Umbilical cord (tissue), 1 donor: ENCODE measurements at regions not wholly inside any gene's neighbourhood (a gene's known extent, or its start where the extent isn't known, plus 50 kb on each side); places are given as distances from the start of the nearest gene placed in this dataset.
"Not testable (repeated sequence)": the region's sequence is repeated elsewhere in the genome, so short reads cannot be mapped to it uniquely, and the experiment has no call there.

Experiments used
- DNase-seq: peaks from one replicate; pipeline ENCODE4 v3.0.0-alpha.2; 2015; ENCODE audit warnings: low spot score

GRCh38 chr20:4635781-4636180 is 50.5 kb upstream of the PRNP start:
- no peak for DNase-seq

GRCh38 chr20:4635342-4635741 is 50.9 kb upstream of the PRNP start:
- DNase-seq, result no peak

- peak; percentile 80 for DNase-seq
These were observed 52.5 kb upstream of the PRNP start for GRCh38 chr20:4633780-4634179.

GRCh38 chr20:4633379-4633778 is 52.9 kb upstream of the PRNP start:
- no peak for DNase-seq

GRCh38 chr20:4632876-4633275 is 53.4 kb upstream of the PRNP start:
- no peak for DNase-seq

- DNase-seq, result no peak
These were observed 60.0 kb upstream of the PRNP start for GRCh38 chr20:4626228-4626627.

- no peak for DNase-seq
These were observed 60.6 kb upstream of the PRNP start for GRCh38 chr20:4625687-4626086.

- DNase-seq, result not testable (repeated sequence)
These were observed 61.5 kb upstream of the PRNP start for GRCh38 chr20:4624675-4625336.

GRCh38 chr20:4619144-4619543 is 67.1 kb upstream of the PRNP start:
- DNase-seq, result not testable (repeated sequence)

GRCh38 chr20:4617484-4617883 is 68.8 kb upstream of the PRNP start:
- no peak for DNase-seq

- DNase-seq, result no peak
These were observed 69.2 kb upstream of the PRNP start for GRCh38 chr20:4617019-4617418.

GRCh38 chr20:4613718-4614620 is 72.3 kb upstream of the PRNP start:
- DNase-seq, result peak; percentile 51

- DNase-seq, result no peak
These were observed 73.1 kb upstream of the PRNP start for GRCh38 chr20:4613184-4613583.

GRCh38 chr20:4610871-4611270 is 75.4 kb upstream of the PRNP start:
- no peak for DNase-seq

- DNase-seq, result no peak
These were observed 76.7 kb upstream of the PRNP start for GRCh38 chr20:4609511-4609910.

- no peak for DNase-seq
These were observed 77.4 kb upstream of the PRNP start for GRCh38 chr20:4608861-4609260.

GRCh38 chr20:4607287-4607713 is 79.0 kb upstream of the PRNP start:
- peak; percentile 75 for DNase-seq

GRCh38 chr20:4606051-4606450 is 80.2 kb upstream of the PRNP start:
- no peak for DNase-seq

- DNase-seq, result no peak
These were observed 81.1 kb upstream of the PRNP start for GRCh38 chr20:4605166-4605565.

GRCh38 chr20:4604580-4604979 is 81.7 kb upstream of the PRNP start:
- peak; percentile 93 for DNase-seq

- DNase-seq, result peak; percentile 88
These were observed 82.5 kb upstream of the PRNP start for GRCh38 chr20:4603724-4604123.

- DNase-seq, result no peak
These were observed 84.0 kb upstream of the PRNP start for GRCh38 chr20:4602297-4602631.

GRCh38 chr20:4601630-4602296 is 84.5 kb upstream of the PRNP start:
- no peak for DNase-seq
